HCT116 (cell line): ENCODE measurements at regions not wholly inside any gene's neighbourhood (a gene's known extent, or its start where the extent isn't known, plus 50 kb on each side); places are given as distances from the start of the nearest gene placed in this dataset.

Source experiments
- ATAC-seq: fragments of 200-7000 bp; cut with Tn5 transposase; 2 replicates; pipeline ENCODE4 v1.9.1; 2020; ENCODE audit warnings: mild to moderate bottlenecking, moderate library complexity
- BruUV-seq: library from RNA; stranded (reverse); fragments of 400-500 nt; replicated peaks from 2 replicates; lab custom pipeline; 2021; lab: Mats Ljungman, UMichigan
- CTCF ChIA-PET: fragments of 300-600 bp; sonication (Branson Sonifier 250); formaldehyde crosslinking; loops from one replicate; lab custom pipeline; 2021; ENCODE audit warnings: antibody characterized with exemption; lab: Charles Lee
- POLR2A ChIA-PET: fragments of 300-600, 350-600 bp; sonication (Branson Sonifier 250); formaldehyde crosslinking; loops from one replicate; lab custom pipeline; 2021; ENCODE audit warnings: antibody characterized with exemption; lab: Charles Lee
- RAD21 ChIA-PET, 2 experiments: fragments of 300-600 bp; sonication (Branson Sonifier 250); formaldehyde crosslinking; loops; one replicate each; lab custom pipeline; 2023; ENCODE audit warnings: low total read pairs in 2 of 2; ENCODE audit not compliant: uncharacterized antibody in 2 of 2, unreplicated experiment in 2 of 2, low non-redundant PET in 1 of 2; lab: Charles Lee
- DNase-seq: peaks from one replicate; pipeline ENCODE4 v3.0.0-alpha.2; 2010; ENCODE audit warnings: low read depth, low spot score
- H2AFZ ChIP-seq: fragments of 200-600 bp; shearing (Covaris generic), sonication (generic); 2 replicates; pipeline ENCODE4 v1.6.1; 2017; ENCODE audit warnings: low read depth, mixed run types, mixed read lengths, antibody characterized with exemption, low read length; ENCODE audit not compliant: poor library complexity, severe bottlenecking
- H3K27ac ChIP-seq: 2 replicates; pipeline ENCODE4 v1.5.1; 2012; ENCODE audit warnings: low read depth, low read length
- H3K27me3 ChIP-seq: fragments of 200-600 bp; sonication (generic); 2 replicates; pipeline ENCODE4 v1.6.1; 2016; ENCODE audit warnings: mixed run types, low read length, mixed read lengths; ENCODE audit not compliant: insufficient read depth
- H3K36me3 ChIP-seq, 2 experiments: fragments of 200-500 bp in 1 of 2; fragments of 200-600 bp in 1 of 2; sonication (Bioruptor generic) in 1 of 2; sonication (generic) in 1 of 2; 2 replicates each; pipeline versions ENCODE4 v1.5.1 to v1.6.1; 2014 to 2016; ENCODE audit warnings: low read length in 2 of 2, inconsistent platforms in 1 of 2, mixed read lengths in 1 of 2, mixed run types in 1 of 2; ENCODE audit not compliant: insufficient read depth in 2 of 2, control insufficient read depth in 1 of 2
- H3K4me1 ChIP-seq, 2 experiments: fragments of 200-600 bp in 1 of 2; sonication (generic) in 1 of 2; 2 replicates each; pipeline versions ENCODE4 v1.5.1 to v1.6.1; 2012 to 2017; ENCODE audit warnings: low read length in 2 of 2, inconsistent platforms in 1 of 2, mild to moderate bottlenecking in 1 of 2, mixed read lengths in 1 of 2, mixed run types in 1 of 2, moderate library complexity in 1 of 2; ENCODE audit not compliant: insufficient read depth in 2 of 2, control insufficient read depth in 1 of 2
- H3K4me2 ChIP-seq: fragments of 200-600 bp; sonication (generic); 2 replicates; pipeline ENCODE4 v1.6.1; 2017; ENCODE audit warnings: mixed run types, low read length, mixed read lengths
- H3K4me3 ChIP-seq, 2 experiments: fragments of 200-600 bp in 1 of 2; sonication (generic) in 1 of 2; replicated peaks in 1 of 2; 2 replicates each; pipeline ENCODE4 v1.5.1; 2011 to 2016; ENCODE audit warnings: low read length in 2 of 2, control low read depth in 1 of 2, low read depth in 1 of 2, mild to moderate bottlenecking in 1 of 2, mixed read lengths in 1 of 2, mixed run types in 1 of 2
- H3K79me2 ChIP-seq: fragments of 200-600 bp; sonication (generic); 2 replicates; pipeline ENCODE4 v1.6.1; 2017; ENCODE audit warnings: mild to moderate bottlenecking, mixed run types, low read length, moderate library complexity, mixed read lengths; ENCODE audit not compliant: insufficient read depth
- H3K9ac ChIP-seq: fragments of 200-600 bp; sonication (generic); 2 replicates; pipeline ENCODE4 v1.6.1; 2016; ENCODE audit warnings: low read length, mixed read lengths
- H3K9me2 ChIP-seq: fragments of 200-600 bp; sonication (generic), shearing (Covaris generic); 2 replicates; pipeline ENCODE4 v1.6.1; 2017; ENCODE audit warnings: mixed run types, mild to moderate bottlenecking, moderate library complexity; ENCODE audit not compliant: insufficient read depth
- H3K9me3 ChIP-seq, 2 experiments: fragments of 200-500 bp in 1 of 2; fragments of 200-600 bp in 1 of 2; sonication (Bioruptor generic) in 1 of 2; sonication (generic) in 1 of 2; 2 replicates each; pipeline ENCODE4 v1.6.1; 2014 to 2017; ENCODE audit warnings: low read length in 2 of 2, mixed read lengths in 2 of 2, inconsistent platforms in 1 of 2, low read depth in 1 of 2, mild to moderate bottlenecking in 1 of 2, mixed run types in 1 of 2, moderate library complexity in 1 of 2; ENCODE audit not compliant: control insufficient read depth in 1 of 2, insufficient read depth in 1 of 2
- H4K20me1 ChIP-seq: fragments of 200-600 bp; sonication (generic), shearing (Covaris generic); 2 replicates; pipeline ENCODE4 v1.6.1; 2017; ENCODE audit warnings: mixed run types, mild to moderate bottlenecking, moderate library complexity; ENCODE audit not compliant: insufficient read depth
- CBX3 ChIP-seq: IDR thresholded peaks from 2 replicates; pipeline ENCODE4 v1.6.1; 2012; ENCODE audit warnings: low read depth
- CEBPB ChIP-seq: IDR thresholded peaks from 2 replicates; pipeline ENCODE4 v1.6.1; 2012; ENCODE audit warnings: low read depth
- EGR1 ChIP-seq: IDR thresholded peaks from 2 replicates; pipeline ENCODE4 v1.6.1; 2012; ENCODE audit warnings: low read depth
- EZH2 ChIP-seq: fragments of 200-600 bp; sonication (generic); IDR thresholded peaks from 2 replicates; pipeline ENCODE4 v1.6.1; 2017; ENCODE audit warnings: antibody characterized with exemption, mixed run types
- EZH2phosphoT487 ChIP-seq: fragments of 200-600 bp; IDR thresholded peaks from 2 replicates; pipeline ENCODE4 v1.6.1; 2018; ENCODE audit warnings: antibody characterized with exemption, borderline replicate concordance
- FOSL1 ChIP-seq: IDR thresholded peaks from 2 replicates; pipeline ENCODE4 v1.6.1; 2012; ENCODE audit warnings: low read depth
- JUND ChIP-seq: IDR thresholded peaks from 2 replicates; pipeline ENCODE4 v1.6.1; 2012
- MAX ChIP-seq: IDR thresholded peaks from 2 replicates; pipeline ENCODE4 v1.6.1; 2012
- POLR2AphosphoS5 ChIP-seq: IDR thresholded peaks from 2 replicates; pipeline ENCODE4 v1.6.1; 2011; ENCODE audit warnings: mild to moderate bottlenecking, low read depth, low read length, moderate library complexity
- RAD21 ChIP-seq: IDR thresholded peaks from 2 replicates; pipeline ENCODE4 v1.6.1; 2012; ENCODE audit warnings: low read depth, mild to moderate bottlenecking
- REST ChIP-seq: IDR thresholded peaks from 2 replicates; pipeline ENCODE4 v1.6.1; 2012; ENCODE audit warnings: low read depth
- SIN3A ChIP-seq: IDR thresholded peaks from 2 replicates; pipeline ENCODE4 v1.6.1; 2012; ENCODE audit warnings: low read depth
- SRF ChIP-seq: IDR thresholded peaks from 2 replicates; pipeline ENCODE4 v1.6.1; 2012; ENCODE audit warnings: low read depth
- TCF7L2 ChIP-seq: IDR thresholded peaks from 2 replicates; pipeline ENCODE4 v1.7.0; 2011; ENCODE audit warnings: borderline replicate concordance, inconsistent platforms; ENCODE audit not compliant: insufficient read depth, insufficient read length; ENCODE audit errors: extremely low read depth
- YY1 ChIP-seq: IDR thresholded peaks from 2 replicates; pipeline ENCODE4 v1.6.1; 2011; ENCODE audit warnings: low read length, low read depth, moderate library complexity, mild to moderate bottlenecking; ENCODE audit not compliant: insufficient replicate concordance; ENCODE audit errors: extremely low read depth
- ZNF274 ChIP-seq: fragments of 200-500 bp; sonication (Bioruptor generic); IDR thresholded peaks from 2 replicates; pipeline ENCODE4 v1.6.1; 2014; ENCODE audit warnings: mild to moderate bottlenecking, low read depth, low read length, inconsistent platforms
- intact Hi-C: fragments of 100-400 bp; cut with micrococcal nuclease; formaldehyde crosslinking; loops from 2 replicates; pipeline ENCODE4 v1.10.0; 2022

GRCh38 chr2:163341426-163341825, 394.4 kb downstream of the FIGN start:
- Histone ChIP-seq H3K27me3 (peaks cover 18% of the 10 kb centered on the region), H3K9me3 (no peaks in the 10 kb centered on the region), H3K4me2 (no peak overlapping the region), H3K9me2 (no peaks in the 10 kb centered on the region), H3K9ac (no peak overlapping the region), H3K79me2 (no peaks in the 10 kb centered on the region), H4K20me1 (no peaks in the 10 kb centered on the region), H2AFZ (no peak overlapping the region), H3K36me3 (no peaks in the 10 kb centered on the region), H3K4me1 (0 out of 4 replicates have a peak, but pooled peaks cover 0 to 3% of the 10 kb centered on the region in 2 experiments), H3K4me3 (no peak overlapping the region), H3K27ac (no peak overlapping the region)
- RAD21 ChIA-PET: no interaction called here
- TF ChIP-seq TCF7L2: no peak
- POLR2A ChIA-PET: no interaction called here
- ATAC-seq (no peak), DNase-seq (no peak)
- intact Hi-C loops: loop anchor here (10.0 kb wide), 1 partner anchor 1133 kb away; no protein-coding TSS in a partner anchor
- BruUV-seq: no TSS peak
- CTCF ChIA-PET: no interaction called here

- H3K27ac ChIP-seq: no peak overlapping the region
- ChIA-PET RAD21 (no interaction called here), CTCF (no interaction called here), POLR2A (no interaction called here)
- H3K36me3 ChIP-seq: no peaks in the 10 kb centered on the region
- TF ChIP-seq MAX: no peak
- TF ChIP-seq POLR2AphosphoS5: no peak
- TF ChIP-seq CBX3: no peak
- no peak for TF ChIP-seq JUND
- TF ChIP-seq CEBPB: no peak
- no peak for TF ChIP-seq SIN3A
- no peak for TF ChIP-seq FOSL1
- no peak for TF ChIP-seq EGR1
- no peak for TF ChIP-seq SRF
- TF ChIP-seq ZNF274: no peak
- TF ChIP-seq EZH2phosphoT487: no peak
- TF ChIP-seq YY1: no peak
- TF ChIP-seq REST: no peak
- TF ChIP-seq EZH2: no peak
- no peak for TF ChIP-seq TCF7L2
- TF ChIP-seq RAD21: no peak
- peaks cover 42% of the 10 kb centered on the region for H3K27me3 ChIP-seq
- H3K9me2 ChIP-seq: no peaks in the 10 kb centered on the region
- no peak for ATAC-seq
- no TSS peak for BruUV-seq
- H3K4me2 ChIP-seq: no peak overlapping the region
- H3K4me3 ChIP-seq: no peak overlapping the region
- no peaks in the 10 kb centered on the region for H4K20me1 ChIP-seq
- no peak for DNase-seq
- no peaks in the 10 kb centered on the region for H3K4me1 ChIP-seq
- H2AFZ ChIP-seq: no peak overlapping the region
- no peaks in the 10 kb centered on the region for H3K79me2 ChIP-seq
- no peaks in the 10 kb centered on the region for H3K9me3 ChIP-seq
- no peak overlapping the region for H3K9ac ChIP-seq
- intact Hi-C loops: no loop called here
Observed at GRCh38 chr2:163338270-163338669, 397.5 kb downstream of the FIGN start.
